ENCODE measurements at regions not wholly inside any gene's neighbourhood (a gene's known extent, or its start where the extent isn't known, plus 50 kb on each side); places are given as distances from the start of the nearest gene placed in this dataset.

DNA sequence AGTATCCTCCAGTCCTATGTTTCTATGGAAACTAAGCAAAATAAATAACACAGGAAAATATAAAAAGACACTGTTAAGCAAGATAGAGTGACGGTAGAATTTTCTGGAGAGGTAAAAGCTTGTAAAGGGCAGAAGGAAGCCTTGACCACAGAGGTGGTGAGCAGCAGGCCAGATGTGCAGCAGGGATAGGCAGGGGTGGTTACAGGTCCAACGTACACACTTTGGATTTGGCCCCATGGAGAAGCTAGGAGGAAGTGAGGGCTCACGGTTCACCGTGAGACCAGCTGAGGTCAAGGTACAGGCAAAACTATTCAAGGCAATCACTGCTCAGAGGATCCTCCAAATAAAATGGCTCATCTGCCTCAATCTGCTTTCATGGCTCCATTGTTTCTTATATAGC is 242.8 kb downstream of the B3GLCT start:
- DNase-seq = no peak

DNA sequence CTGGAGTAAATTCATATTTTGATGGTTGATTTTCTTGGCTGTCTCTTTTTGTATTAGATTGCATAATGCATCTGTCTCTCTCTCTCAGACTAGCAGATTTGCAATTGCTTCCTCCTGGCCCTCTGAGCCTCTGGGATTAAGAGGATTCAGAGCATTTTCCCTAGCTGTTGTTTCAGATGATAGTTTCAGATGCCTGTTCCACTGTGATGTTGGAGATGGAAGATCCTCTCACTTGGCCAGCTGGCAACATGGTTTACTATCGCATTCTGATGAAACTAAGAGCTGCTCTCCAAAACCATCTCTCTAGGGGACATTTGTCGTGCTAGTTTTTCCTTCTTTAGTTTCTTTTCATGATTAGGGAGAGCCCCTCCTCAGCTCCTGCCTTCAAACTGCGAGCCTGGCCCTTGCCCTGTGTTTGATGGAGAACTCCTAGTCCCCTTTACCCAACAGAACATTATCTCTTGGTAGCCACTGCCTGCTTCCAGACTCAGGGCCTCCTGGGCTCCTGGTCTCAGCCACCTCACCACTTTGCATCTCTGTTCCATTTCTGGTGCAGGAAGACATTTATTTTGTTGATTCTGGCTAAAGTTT is 244.6 kb downstream of the B3GLCT start:
- no peak for DNase-seq

DNA sequence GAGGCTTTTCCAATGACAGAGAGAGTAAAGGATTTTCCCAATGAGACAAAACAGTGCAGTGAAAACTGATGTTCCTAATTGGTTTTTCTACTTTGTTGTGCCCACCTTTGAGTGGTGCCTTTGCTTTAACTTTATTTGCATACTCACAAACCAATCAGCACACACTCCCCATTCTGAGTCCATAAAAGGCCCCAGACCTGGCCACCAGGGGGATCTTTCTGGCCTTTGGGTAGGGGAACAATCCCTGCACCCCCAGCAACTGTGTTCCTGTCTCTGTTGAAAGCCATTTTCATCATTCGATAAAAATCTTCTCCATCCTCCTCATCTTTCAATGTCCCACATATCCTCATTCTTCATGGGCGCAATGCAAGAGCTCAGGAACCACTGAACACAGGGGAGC is 252.8 kb downstream of the B3GLCT start:
- no peak for DNase-seq

DNA sequence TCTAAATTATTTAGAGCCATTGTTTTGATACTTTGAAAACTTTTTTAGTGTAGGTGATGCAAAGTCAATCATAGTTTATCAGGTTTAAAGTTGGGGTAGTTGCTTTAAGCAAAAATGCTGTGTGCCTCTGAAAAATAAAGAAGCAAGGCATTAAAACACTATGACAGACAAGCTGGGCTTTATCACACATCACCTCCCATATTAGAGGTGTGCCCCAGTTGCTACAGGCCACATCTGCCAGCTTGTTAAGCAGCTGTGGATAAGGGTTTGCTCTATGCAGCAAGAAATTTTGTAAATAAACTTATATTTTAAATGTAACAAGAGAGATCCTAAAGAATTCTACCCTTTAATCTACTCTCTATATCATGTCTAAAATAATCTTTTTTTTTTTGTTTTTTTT is 255.8 kb downstream of the B3GLCT start:
- no peak for DNase-seq

DNA sequence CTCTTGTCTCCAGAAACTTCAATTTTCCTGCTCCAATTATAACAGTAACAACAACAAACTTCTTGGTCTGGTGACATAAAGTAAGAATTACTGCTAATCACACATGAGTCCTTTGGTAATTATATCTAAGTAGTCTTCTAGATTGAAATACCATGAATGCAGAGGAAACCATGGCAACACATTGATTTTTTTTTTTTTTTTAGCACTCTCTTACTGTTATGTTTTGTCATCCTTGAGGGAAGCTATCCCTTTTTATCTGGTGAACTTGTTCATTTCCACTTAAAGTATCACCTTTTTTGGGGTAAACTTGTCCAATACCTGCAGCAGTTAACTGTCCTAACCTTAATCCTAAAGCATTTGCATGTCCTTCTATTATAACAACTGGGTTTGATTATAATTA is 256.3 kb downstream of the B3GLCT start:
- no peak for DNase-seq

DNA sequence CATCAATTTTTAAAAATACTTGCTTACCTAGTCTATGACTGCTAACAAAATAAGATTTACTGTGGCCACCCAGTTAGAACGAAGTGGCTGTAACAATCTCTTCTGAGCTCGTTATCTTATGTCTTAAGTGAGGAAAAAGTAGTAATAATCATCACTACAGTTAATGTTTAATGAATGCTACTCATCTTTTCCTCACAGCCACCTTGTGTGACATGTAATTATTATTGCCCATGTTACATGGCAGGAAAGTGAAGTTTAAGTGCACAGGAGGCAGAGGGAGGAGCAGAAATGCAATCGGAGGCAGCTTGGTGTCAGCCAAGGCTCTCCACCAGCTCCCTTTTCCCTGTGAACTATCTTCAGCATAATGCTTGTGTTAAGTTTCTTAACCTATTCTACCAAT is 260.3 kb downstream of the B3GLCT start:
- no peak for DNase-seq

DNA sequence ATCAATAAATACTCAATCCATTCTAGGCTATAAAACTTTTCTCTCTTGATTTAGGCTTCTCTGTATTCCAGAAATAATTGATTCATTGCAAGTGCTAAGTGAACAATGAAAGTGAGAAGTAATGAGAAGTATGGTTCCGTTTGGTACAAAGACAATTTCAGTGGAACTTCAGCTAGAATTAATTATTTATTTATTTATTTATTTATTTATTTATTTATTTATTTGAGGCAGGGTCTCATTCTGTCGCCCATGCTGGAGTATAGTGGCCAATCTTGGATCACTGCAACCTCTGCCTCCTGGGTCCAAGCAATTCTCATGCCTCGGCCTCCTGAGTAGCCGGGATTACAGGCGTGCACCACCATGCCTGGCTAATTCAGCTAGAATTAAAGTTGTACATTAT is 262.1 kb downstream of the B3GLCT start:
- DNase-seq = no peak

DNA sequence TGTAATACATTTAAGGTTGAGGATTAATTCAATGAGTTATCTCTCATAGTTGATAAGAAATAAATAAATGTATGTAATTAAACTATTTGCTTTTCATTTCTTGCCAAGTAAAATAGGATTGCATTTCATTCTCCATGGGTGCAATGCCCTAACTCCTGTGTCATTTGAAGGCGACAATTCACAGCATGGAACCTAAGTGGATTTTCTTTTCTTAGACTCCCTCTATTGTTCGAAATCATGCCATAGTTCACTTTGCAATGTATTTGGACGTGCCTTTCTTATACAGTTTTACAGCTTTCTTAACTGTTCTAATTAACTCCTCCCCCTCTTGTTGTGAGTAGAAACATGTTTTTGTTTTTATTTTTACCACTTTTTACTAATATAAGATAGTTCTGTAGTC is 263.0 kb downstream of the B3GLCT start:
- no peak for DNase-seq

DNA sequence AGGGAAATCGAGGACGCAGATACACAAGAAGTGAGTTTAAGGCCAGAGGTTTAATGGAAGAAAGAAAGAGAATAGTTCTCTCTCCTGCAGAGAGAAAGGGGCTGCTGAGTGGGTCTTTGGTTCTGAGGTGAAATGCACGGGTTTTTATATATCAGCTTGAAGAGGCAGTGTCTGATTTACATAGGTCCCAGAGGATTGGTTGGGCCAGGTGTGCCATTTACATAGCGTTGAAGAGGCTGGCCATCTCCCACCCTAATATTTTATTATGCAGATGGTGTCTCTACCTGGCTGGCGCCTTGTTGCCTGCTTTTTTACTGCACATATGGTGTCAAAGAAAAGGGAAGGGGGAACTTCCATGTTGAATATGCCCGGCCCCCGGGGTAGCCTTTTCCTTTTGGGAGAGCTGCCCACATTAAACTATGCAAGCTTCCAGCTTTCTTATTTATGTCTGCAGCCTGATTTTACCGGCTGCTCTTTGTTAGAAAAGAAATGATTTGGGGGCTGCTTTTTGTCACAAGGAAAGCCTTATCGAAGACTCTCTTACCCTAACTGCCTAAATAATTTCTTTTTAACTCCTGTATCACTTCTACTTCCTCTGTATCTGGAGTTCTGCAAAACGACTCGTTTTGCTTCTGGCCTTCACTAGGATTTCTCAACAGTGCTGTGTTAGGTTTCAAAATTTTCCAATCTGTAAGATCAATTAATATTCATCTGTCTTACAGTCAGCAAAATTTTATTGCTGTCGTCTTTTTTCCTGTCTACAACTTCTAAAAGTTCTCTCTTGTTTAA is 268.5 kb downstream of the B3GLCT start:
- no peak for DNase-seq

DNA sequence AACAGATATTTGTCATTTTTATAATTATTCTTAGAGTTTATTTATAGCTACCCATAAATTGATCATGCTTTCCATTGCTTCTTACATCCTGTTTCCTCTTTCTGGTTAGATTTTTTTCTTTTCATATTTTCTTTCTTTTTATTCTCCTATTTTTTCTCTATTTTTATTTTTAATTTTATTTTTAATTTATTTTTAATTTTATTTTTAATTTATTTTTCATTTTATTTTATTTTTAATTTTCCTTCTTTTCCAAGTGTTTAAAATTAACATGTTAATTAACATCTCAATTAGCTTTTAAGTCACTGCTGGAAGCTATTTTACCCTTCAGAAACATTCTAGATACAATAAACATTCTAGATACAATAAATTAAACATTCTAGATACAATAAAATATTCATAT is 269.6 kb downstream of the B3GLCT start:
- DNase-seq = no peak

DNA sequence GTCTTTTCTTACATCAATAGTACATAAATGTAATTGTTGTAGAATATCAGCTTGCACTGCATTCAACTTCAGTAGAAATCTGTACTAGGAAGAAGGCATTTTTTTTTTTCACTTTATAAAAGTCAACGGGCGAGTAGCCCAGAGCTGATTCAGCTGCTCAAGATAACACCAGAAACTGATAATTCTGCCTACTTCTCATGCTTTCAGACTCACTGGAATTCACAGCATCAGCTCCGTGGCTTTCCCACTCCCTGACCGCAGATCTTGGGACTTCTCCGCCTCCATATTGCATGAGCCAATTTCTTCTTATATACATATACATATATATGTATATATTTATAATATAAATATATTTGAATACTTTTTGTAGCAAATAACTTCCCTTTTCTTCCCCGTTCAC is 263.1 kb upstream of the RXFP2 start:
- DNase-seq = no peak

DNA sequence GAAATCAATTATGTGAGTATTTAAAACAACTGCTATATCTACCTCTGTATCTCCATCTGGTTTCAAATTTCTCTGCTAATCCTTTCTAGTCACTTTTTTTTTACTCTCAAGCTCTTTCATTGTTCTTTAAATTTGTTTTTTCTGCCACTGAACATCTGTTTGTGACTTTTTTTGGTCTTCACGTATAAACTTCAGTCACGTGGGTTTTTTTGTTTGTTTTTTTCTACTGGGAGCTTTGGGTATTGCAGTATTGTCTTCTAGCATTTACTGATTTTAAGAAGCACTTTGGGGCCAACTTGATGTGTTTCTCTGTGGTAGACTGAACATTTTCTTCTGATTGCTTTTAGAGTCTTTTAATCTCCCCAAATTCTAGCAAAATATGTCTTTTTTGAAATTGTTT is 262.6 kb upstream of the RXFP2 start:
- DNase-seq = no peak

DNA sequence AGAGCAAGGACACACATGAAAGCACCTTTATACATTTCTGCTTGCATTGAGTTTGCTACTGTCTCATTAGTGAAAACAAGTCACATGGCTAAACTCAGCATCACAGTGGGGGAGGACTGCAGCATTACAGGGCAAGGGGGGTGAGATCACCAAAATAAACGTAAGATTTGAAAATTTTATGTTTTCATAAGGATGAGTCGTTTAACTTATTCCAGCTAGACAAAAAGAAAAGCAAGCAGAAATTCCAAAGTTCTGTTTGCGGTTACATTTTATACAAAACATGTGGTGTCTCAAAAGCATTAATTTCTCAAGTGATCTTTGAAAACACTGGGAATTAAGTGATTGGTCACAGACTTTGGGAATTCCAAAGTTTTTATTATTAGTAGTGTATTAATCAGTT is 261.4 kb upstream of the RXFP2 start:
- DNase-seq = no peak

DNA sequence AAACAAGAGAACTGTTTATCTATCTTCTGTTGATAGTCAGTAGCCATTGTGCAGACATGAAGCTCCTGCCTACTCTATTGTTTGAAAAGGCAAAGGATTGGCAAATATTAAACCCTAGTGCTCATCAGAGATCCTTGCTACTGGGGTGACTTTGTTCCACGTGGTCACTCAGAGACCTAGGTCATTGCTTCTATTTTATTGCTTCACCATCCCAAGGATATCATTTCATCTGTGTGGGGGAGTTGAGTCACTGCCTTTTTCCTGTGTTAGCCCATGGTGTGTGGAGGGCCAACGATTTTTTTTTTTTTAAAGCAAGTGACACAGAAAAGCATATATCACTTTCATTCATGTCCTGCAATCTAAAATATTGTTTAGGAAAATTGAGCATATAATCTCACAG is 254.1 kb upstream of the RXFP2 start:
- DNase-seq = no peak

DNA sequence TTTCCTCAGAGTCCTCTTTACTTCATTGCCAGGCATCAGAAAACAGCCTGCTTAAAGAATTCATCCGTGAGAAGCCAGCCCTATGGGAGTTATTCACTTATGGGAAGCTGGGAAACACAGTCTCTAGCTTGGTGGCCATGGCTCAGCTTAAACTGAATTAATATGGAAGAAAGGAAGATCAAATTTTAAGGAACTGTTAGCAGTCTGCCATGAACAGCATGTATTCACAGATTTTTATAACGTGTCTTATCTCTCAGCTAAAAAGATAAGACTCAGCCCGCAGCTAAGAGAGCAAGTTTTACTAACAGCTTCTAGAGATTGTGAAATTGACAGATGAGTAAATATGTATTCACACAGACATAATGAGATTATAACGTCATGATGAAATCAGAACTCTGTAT is 253.7 kb upstream of the RXFP2 start:
- DNase-seq = no peak

DNA sequence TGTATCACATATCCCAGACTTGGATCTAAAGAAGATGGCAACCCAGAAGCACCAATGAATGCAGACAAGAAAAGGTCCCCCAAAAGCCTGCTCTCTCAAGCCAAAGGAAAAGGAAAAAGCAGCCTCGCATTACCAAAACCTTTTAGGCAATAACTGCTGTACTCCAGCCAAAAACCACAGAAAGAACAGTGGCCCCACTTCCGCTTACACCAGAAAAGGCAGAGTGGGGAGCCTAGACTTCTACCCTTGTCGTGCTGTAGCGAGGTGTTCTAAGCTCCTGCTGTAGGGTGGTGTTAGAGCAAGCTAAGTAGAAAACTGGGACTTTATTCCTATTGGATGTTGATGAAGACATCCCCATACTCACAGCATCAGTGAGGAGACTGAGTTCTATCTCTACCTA is 244.0 kb upstream of the RXFP2 start:
- no peak for DNase-seq

DNA sequence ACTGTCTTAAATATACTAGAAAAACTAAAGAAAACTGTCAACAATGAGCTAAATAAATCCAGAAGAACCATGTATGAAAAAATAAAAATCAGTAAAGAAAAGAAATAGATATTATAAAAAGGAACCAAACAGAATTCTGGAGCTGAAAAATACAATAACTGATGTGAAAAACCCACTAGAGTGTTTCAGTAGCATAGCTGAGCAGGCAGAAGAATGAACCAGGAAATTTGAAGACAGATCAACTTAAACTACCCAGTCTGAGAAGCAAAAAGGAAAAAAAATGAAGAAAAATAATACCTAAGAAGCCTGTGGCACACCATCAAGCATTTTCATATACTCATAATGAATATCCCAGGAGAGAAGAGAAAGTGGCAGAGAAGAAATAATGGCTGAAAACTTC is 240.1 kb upstream of the RXFP2 start:
- DNase-seq = no peak

DNA sequence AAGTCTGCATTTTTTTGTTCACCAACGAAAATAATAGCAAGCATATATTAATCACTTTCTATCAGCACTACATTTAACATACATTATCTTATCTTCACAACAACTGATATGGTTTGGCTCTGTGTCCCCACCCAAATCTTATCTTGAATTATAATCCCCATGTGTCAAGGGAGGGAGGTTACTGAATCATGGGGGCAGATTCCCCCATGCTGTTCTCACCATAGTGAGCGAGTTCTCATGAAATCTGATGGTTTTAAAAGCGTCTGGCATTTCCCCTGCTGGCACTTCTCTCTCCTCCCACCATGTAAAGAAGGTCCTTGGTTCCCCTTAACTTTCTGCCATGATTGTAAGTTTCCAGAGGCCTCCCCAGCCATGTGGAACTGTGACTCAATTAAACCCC is 235.7 kb upstream of the RXFP2 start:
- DNase-seq = no peak

DNA sequence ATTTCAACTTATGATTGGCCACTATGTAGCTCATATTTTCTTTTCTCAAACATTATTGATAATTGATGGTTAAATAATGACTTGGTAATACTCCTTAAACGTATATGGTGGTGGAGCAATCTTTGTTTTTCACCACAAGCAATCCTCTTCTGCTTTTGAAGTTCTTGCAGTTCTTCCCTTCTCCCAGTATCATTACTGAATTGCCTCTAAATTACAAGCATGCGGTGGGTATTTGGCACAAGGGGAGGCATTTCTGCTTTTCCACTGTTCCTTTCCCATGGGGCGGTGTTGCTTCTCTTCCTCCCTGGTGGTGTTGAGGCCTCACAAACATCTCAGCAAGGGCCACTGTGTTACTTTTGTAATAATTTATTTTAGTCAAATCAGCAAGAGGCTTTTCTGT is 234.4 kb upstream of the RXFP2 start:
- no peak for DNase-seq

DNA sequence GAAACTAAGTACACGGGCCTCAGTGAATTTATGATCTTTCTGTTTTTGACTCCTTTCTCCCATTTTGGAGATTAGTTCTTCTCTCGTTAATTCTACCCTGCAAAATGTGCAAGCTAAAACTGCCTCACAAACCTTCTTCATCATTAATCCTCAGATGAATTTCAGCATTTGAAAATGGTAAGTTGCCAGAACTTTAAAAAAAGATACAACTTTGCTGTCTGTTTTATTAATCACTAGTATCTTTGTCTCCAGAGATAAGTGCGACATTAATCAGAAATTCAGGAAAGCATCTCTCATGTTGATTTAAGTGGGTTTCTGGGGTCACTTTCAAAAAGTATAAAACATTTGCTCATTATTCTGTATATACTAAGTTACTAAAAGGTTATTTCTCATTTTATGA is 227.0 kb upstream of the RXFP2 start:
- no peak for DNase-seq

DNA sequence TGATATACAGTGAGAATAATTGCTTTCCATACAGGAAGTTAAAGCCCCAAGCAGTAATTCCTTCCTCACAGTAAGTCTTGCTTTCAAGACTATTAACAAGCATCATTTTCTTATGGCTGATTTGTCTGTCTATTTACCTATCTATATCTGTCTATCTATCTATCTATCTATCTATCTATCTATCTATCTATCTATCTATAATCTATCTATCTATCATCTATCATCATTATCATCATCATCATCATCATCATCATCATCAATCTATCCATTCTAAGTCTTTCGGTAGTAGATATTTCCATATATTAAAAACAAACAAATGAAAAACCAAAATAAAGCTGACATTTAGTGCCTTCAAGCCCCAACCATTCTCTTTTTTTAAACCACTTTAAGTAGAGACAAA is 224.4 kb upstream of the RXFP2 start:
- no peak for DNase-seq

DNA sequence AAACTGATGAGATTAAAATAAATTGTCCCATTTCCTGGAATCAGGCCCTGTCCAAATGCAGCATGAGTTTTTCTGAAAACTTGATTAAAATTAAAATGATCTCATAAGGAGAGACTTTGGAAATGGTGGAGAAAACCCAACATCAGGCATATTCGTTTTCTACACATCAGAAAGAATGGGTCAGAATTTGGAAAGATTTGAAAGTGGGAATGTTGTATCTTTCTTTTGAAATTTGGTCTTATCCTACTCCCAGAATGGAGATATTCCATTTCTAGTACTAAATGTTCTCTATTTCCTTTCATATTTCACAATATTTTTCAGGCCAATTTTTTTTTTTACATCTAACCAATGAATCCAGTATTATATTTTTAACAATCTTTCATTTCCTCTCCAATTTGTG is 223.9 kb upstream of the RXFP2 start:
- no peak for DNase-seq

DNA sequence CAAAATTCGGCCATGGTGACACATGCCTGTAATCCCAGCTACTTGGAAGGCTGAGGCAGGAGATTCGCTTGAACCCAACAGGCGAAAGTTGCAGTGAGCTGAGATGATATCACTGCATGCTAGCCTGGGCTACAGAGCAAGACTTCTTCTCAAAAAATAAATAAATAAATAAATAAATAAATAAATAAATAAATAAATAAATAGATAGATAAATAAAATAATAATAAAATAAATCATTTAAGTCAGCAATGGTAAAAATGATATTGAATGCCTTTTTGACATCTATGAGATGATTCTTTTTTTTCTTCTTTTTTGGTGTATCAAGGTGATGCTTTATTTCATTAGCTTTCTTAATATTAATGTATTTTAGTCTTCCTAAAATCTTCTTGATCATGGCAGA is 221.7 kb upstream of the RXFP2 start:
- DNase-seq = no peak

DNA sequence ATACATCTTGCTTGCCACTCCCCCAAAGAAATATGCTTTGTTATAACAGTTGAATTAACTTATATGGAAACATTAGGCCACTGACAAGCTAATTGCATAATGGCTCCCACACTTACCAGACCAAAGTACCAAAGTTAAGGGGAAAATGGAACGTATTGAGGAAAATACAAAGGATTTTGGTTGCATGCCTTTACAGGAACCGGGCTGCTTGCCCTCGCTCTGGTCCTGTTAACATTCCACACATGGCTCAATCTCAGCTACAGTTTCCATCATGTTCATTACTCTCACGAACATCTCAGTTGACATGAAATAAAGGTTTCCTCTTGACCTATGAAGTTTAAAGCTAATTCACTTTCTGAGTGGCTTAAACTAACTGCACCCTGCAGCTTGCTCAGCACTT is 220.7 kb upstream of the RXFP2 start:
- no peak for DNase-seq

DNA sequence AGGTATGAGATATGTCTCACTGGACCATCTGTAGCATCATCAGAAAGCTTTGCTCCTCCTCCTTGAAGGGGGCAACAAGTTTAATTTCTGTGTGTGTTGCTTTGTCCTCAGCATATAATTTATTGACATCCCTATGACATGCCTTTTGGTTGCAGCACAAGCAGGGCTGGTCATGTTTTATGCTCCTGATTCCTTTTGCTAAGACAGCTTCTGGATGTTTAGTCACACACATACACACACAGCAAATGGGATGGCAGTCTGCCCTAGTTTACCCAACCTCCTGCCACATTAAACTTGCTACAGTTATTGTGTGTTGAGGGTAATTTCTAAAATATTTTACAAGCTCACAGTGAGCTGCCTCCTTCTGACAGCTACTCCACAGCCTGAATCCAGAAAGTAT is 217.9 kb upstream of the RXFP2 start:
- no peak for DNase-seq

Data from NCI-H1048 (cell line).